SU-DHL-6 (cell line): ENCODE measurements at regions not wholly inside any gene's neighbourhood (a gene's known extent, or its start where the extent isn't known, plus 50 kb on each side); places are given as distances from the start of the nearest gene placed in this dataset.

Experiments used
- H2AFZ ChIP-seq: fragments of 200-600 bp; sonication (generic); 2 replicates; pipeline ENCODE4 v1.6.1; 2014; ENCODE audit warnings: low read depth, mild to moderate bottlenecking, moderate library complexity, mixed read lengths, antibody characterized with exemption, low read length; ENCODE audit not compliant: severe bottlenecking
- H3F3A ChIP-seq: fragments of 200-600 bp; shearing (Covaris generic); 2 replicates; pipeline ENCODE4 v1.6.0; 2016; ENCODE audit warnings: antibody characterized with exemption, mild to moderate bottlenecking; ENCODE audit not compliant: insufficient read depth
- H3K27ac ChIP-seq: fragments of 200-600 bp; sonication (generic); 2 replicates; pipeline ENCODE4 v1.5.1; 2016; ENCODE audit warnings: low read depth, mild to moderate bottlenecking, low read length, moderate library complexity, mixed read lengths
- H3K27me3 ChIP-seq: fragments of 200-600 bp; sonication (generic), shearing (Covaris generic); 2 replicates; pipeline ENCODE4 v1.6.0; 2014; ENCODE audit warnings: mild to moderate bottlenecking, low read length
- H3K36me3 ChIP-seq: fragments of 200-600 bp; sonication (generic); 2 replicates; pipeline ENCODE4 v1.6.1; 2014; ENCODE audit warnings: mild to moderate bottlenecking, low read length, mixed read lengths
- H3K4me2 ChIP-seq: fragments of 300-600, 200-600 bp; shearing (Covaris generic), sonication (generic); 2 replicates; pipeline ENCODE4 v1.6.0; 2014; ENCODE audit warnings: low read length, low read depth, mild to moderate bottlenecking; ENCODE audit not compliant: poor library complexity, severe bottlenecking
- H3K4me3 ChIP-seq: fragments of 200-600 bp; sonication (generic); 2 replicates; pipeline ENCODE4 v1.5.1; 2014; ENCODE audit warnings: antibody characterized with exemption, low read length, mild to moderate bottlenecking, mixed read lengths; ENCODE audit not compliant: insufficient read depth, poor library complexity, severe bottlenecking
- H3K79me2 ChIP-seq: fragments of 200-600 bp; sonication (generic); 2 replicates; pipeline ENCODE4 v1.6.1; 2014; ENCODE audit warnings: mild to moderate bottlenecking, low read length, moderate library complexity; ENCODE audit not compliant: insufficient read depth
- H3K9ac ChIP-seq: fragments of 200-600 bp; sonication (generic); 2 replicates; pipeline ENCODE4 v1.7.0; 2014; ENCODE audit warnings: mild to moderate bottlenecking, low read length
- H3K9me2 ChIP-seq: fragments of 200-600 bp; sonication (generic); replicated peaks from 2 replicates; pipeline ENCODE4 v1.6.1; 2014; ENCODE audit warnings: low read length; ENCODE audit not compliant: insufficient read depth
- H3K9me3 ChIP-seq: fragments of 200-600 bp; sonication (generic); 2 replicates; pipeline ENCODE4 v1.6.1; 2014; ENCODE audit warnings: low read length, mixed read lengths; ENCODE audit not compliant: insufficient read depth
- H4K20me1 ChIP-seq: fragments of 200-600 bp; sonication (generic); 2 replicates; pipeline ENCODE4 v1.6.1; 2014; ENCODE audit warnings: low read depth, mild to moderate bottlenecking, antibody characterized with exemption, low read length, moderate library complexity, mixed read lengths
- CTCF ChIP-seq: fragments of 200-600 bp; sonication (generic); IDR thresholded peaks from one replicate; pipeline ENCODE4 v1.5.1; 2017; ENCODE audit warnings: antibody characterized with exemption, mild to moderate bottlenecking, low read length, moderate library complexity; ENCODE audit not compliant: insufficient read depth, poor library complexity, severe bottlenecking
- EZH2phosphoT487 ChIP-seq: fragments of 200-600 bp; sonication (generic), shearing (Covaris generic); conservative IDR thresholded peaks from 2 replicates; pipeline ENCODE4 v1.6.1; 2018; ENCODE audit warnings: mild to moderate bottlenecking, antibody characterized with exemption, low read length, moderate library complexity, mixed read lengths

- peak overlapping the region; percentile 98 for H3K27ac ChIP-seq
- H3K4me3 ChIP-seq, result no peak overlapping the region
- no peaks in the 10 kb centered on the region for H3K9me2 ChIP-seq
- no peaks in the 10 kb centered on the region for H3K9me3 ChIP-seq
- H4K20me1 ChIP-seq, result no peaks in the 10 kb centered on the region
- peaks cover 50% of the 10 kb centered on the region for H3F3A ChIP-seq
- no peaks in the 10 kb centered on the region for H3K27me3 ChIP-seq
- TF ChIP-seq EZH2phosphoT487 (no peak), CTCF (no peak)
- no peaks in the 10 kb centered on the region for H3K79me2 ChIP-seq
- no peak overlapping the region for H2AFZ ChIP-seq
- H3K4me2 ChIP-seq, result peak overlapping the region; percentile 54
- no peaks in the 10 kb centered on the region for H3K36me3 ChIP-seq
- peak overlapping the region; percentile 55 for H3K9ac ChIP-seq
Measured at GRCh38 chr9:111985315-111985714, 88.7 kb downstream of the UGCG start.

- Histone ChIP-seq H2AFZ (peak overlapping the region; percentile 9), H3K79me2 (no peaks in the 10 kb centered on the region), H4K20me1 (no peaks in the 10 kb centered on the region), H3K4me2 (peak overlapping the region; percentile 54), H3K27me3 (no peaks in the 10 kb centered on the region), H3K36me3 (no peaks in the 10 kb centered on the region), H3F3A (peaks cover 54% of the 10 kb centered on the region), H3K4me3 (no peak overlapping the region), H3K9ac (peak overlapping the region; percentile 55), H3K9me2 (no peaks in the 10 kb centered on the region), H3K9me3 (no peaks in the 10 kb centered on the region), H3K27ac (peak overlapping the region; percentile 98)
- TF ChIP-seq EZH2phosphoT487, result no peak
- no peak for TF ChIP-seq CTCF
Measured at GRCh38 chr9:111986035-111986556, 89.5 kb downstream of the UGCG start.
